G401 (cell line): ENCODE measurements at regions not wholly inside any gene's neighbourhood (a gene's known extent, or its start where the extent isn't known, plus 50 kb on each side); places are given as distances from the start of the nearest gene placed in this dataset.

Experiments
- DNase-seq: peaks from one replicate; pipeline ENCODE4 v3.0.0-alpha.2; 2015; ENCODE audit warnings: low spot score
- in situ Hi-C: cut with HindIII; loops from 2 replicates; pipeline ENCODE4 v1.10.0; 2016; ENCODE audit warnings: low sequenced_read_pairs, mixed read lengths

DNA sequence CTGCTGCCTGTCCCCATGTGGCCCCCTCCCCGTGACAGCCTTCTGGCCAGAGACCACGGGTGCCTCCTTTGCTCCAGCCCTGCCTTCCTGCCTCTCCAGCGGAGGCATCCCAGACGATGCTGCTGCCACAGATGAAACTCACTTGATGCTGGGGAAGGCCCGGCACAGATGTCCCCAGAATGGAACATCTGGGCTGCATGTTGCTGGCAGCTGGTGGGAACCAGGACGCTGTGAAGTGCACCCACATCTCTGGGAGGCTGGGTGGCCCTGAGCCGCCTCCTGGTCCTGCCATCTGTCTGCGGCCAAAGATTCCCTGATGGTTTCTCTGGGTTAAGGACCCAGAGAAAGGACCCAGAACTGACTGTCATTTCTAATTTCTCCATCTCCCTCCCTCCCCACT, 51.9 kb upstream of the PTPRS start:
- in situ Hi-C loops = no loop called here
- DNase-seq = no peak

DNA sequence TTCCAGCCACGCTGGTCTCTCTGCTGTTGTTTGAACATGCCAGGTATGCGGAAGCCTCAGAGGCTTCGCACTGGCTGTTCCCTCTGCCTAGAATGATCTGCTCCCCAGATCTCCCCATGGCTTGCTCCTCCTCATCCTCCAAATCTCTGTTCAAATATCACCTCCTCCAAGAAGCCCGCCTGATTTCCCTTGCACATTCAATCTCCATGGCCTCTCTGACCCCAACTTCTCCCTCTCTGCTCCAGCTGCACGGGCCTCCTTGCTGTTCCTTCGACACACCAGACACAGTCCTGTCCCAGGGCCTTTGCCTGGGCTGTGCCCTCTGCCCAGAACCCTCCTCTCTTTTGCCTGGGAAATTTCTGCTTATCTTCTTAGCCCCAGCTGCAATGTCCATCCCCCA, 52.5 kb upstream of the PTPRS start:
- in situ Hi-C loops = no loop called here
- DNase-seq = no peak

DNA sequence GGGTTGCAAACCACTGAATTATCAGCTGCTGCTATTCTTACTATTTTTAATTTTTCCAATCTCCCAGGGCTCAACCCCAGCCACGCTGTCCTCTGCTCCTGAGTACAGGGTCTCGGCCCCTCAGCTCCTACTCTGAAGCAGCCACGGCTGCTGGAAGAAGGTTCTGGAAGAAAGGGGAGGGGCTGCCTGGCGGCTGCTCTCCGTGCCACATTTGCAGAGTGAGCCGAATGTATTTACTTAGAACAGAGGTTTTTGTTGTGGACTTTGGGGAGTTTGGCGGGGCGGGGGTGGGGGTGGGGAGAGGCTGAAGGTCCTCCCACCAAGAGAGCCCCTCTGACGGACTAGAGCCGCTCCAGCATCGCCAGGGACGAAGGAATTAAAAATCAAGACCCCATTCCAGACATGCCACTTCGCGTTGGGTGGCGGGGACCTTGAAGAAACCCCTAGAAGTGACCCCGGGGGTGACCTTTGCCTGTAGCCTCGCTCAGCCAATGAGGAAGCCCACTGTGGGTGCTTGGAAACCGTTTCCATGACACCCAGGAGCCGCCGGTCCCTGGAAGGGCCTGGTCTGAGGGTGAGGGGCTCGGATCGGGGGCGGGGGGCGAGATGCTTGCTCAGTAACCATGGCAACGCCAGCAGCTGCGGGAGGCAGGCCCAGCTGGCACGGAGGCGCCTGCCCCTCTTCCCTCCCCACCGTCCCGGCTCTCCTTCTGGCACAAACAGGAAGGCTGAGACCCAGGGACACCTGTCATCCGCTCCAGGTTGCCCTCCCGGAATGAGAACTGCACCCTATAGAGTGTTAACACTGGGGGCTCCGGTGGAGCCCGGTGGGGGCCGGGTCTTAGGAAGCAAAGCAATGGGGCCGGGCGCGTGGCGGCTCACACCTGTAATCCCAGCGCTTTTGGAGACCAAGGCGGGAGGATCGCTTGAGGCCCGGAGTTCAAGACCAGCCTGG, 54.2 kb upstream of the PTPRS start:
- DNase-seq = no peak
- in situ Hi-C loops = no loop called here

DNA sequence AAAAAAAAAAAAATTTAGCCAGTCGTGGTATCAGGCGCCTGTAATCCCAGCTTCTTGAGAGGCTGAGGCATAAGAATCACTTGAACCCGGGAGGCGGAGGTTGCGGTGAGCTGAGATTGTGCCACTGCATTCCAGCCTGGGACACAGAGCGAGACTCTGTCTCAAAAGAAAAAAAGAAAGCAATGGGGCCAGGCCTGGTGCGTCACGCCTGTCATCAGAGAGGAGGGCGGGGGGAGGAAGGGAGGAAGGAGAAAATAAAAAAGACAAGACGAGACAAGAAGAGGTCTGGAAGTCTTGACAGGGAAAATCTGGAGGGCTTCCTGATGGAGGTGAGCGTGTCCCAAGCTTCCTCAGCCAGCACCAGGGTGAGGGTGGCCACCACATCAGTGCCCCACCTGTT, 54.9 kb upstream of the PTPRS start:
- DNase-seq = no peak
- in situ Hi-C loops = no loop called here

DNA sequence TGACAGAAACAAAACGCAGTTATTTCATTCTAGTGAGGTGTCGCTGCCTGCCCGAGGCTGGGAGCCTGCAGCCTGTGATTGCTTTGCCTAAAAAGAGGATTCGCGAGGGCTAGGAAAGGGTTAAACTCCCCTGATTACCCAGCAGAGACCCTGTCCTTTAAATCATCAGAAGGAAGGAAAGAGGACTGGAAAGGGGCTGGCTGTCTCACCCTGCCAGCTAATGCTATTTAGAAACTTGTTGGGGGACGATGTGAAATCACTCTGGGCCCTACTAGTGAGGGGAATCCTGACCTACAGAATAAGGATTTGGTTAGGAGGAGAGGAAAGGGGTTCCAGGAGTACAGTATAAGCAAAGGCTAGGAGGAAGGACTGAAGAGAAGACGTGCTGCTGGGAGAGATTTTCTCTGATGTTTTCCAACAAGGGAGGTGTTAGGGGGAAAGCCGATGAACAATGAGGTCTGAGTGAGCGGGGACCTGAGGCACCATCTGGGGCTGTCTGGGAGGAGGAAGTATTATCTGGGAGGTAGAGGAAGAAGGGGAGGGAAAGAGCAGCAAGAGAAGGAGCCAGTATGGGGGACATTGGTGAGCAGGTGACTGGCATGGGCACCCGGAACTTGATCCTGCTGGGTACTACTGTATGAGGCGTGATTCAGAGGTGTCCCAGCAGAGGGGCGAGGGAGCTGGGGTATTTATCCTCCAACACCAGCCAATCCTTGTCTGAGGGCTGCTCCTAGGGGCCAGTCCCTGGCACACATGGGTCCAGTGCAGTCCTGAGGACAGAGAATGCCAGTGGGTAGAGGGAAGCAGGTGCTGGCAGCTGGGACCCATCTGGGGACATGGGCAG, 55.7 kb upstream of the PTPRS start:
- in situ Hi-C loops = no loop called here
- no peak for DNase-seq

DNA sequence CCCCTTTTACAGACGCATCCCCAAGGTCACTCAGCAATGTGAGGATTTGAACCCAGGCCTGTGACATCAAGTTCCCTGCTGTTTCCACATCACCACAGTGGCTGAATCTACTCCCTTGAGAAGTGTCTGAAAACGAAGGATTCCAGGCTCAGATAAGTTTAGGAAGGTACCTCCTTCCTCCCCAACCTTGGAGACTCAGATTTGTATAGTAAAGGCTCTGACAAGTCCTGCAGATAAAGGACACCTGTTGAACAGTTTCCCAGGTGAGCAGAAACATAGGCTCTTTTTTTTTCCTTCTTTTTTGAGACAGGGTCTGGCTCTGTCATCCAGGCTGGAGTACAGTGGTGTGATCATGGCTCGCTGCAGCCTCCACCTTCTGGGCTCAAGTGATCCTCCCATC, 56.4 kb upstream of the PTPRS start:
- in situ Hi-C loops = no loop called here
- DNase-seq = no peak

DNA sequence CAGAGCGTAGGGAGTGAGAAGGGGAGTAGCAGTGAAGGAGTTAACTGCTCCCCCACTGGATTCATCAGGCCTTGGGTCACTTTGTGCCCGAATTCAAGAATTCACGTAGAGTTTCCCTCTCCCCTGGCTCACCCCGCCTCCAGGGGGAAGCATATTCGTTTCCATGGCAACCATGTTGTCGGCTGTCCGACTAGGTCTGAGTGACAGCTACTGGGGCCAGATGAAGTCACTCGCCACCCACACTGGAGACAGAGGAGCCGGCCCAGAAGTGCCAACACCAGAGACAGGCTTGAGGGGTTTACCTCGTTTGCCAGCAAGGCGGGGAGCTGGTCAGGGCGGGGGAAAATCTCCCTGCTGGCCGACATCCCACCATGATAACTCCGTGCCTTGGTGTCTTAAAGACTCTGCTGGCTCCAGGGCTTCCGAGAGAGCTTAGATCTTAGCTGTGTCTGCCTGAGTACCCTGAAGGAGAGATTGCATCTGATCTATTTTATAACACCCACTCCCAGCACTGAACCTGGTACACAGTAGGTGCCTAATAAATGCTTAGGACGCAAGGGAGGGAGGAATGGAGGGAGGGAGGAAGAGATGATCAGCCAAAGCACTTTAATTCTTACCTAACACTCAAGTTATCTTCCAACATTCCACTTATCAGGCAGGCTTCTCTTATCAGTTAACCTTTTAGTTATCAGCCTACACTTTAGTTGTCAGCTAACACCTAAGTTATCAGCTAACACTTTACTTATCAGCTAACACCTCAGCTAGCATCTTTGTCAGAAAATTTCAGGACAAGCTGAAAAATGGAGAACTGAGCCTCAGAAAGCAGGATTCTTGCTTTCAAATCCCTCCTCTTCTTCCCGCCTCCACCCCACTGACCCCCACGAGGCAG, 57.2 kb upstream of the ZNRF4 start:
- DNase-seq = no peak
- in situ Hi-C loops = no loop called here

DNA sequence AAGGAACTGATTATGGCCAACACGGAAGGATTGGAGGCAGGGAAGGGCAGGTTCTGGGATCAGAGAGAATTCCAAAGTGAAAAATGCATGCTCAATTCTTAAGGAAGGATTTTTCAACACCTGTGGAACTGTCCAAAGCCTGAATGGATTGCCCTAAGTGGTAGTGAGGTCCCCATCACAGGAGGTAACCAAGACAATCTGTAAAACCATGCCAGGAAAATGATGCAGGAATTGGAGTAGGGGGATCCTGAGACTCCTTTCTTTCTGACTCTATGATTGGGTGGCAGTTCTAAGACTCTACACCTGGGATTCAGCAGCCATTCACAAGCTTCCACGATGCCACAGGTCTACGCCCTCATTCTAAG, 56.5 kb upstream of the ZNRF4 start:
- no peak for DNase-seq
- in situ Hi-C loops = no loop called here

DNA sequence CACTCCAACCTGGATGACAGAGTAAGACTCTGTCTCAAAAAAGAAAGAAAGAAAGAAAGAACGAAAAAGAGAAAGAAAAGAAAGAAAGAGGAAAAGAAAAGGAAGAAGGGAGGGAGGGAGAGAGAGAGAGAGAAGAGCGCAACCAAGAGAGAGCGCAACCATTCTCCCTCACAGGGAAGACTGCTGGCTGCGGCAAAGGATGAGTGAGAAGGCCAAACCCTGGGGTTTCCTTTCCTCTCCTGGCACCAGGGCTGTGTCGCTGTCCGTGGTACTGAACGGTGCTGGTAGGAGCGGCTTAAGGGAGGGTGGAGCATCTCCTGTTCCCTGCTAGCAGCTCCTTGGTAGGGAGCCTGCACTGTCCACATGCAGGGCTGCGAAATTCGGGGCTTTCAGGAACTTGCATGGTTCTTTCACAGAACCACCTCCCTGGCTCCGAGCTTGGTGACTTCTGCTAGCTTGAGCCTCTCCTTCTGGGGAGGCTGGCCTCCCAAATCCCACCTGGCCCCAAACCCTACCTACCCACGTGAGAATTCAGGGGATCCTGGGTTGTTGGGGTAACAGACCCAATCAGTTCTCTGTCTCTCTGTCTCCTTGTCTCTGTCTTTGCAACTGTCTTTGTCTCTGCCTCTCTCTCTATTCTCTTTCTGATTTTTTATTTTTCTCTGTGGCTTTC, 51.1 kb upstream of the ZNRF4 start:
- in situ Hi-C loops = no loop called here

More for the DNA sequence above, 51.1 kb upstream of the ZNRF4 start:
- DNase-seq = peak; percentile 45
